GM21737 (cell line): ENCODE measurements at regions not wholly inside any gene's neighbourhood (a gene's known extent, or its start where the extent isn't known, plus 50 kb on each side); places are given as distances from the start of the nearest gene placed in this dataset.

ENCODE experiments used
- ATAC-seq: cut with Tn5 transposase; IDR thresholded peaks from one replicate; pipeline ENCODE4 v1.9.1; 2021; ENCODE audit warnings: mild to moderate bottlenecking, moderate library complexity; ENCODE audit not compliant: unreplicated experiment

GRCh38 chr6:71395731-71396409 is 107.3 kb downstream of the OGFRL1 start:
- no peak for ATAC-seq

GRCh38 chr6:71396410-71396801 is 107.8 kb downstream of the OGFRL1 start:
- ATAC-seq: peak; percentile 70

- no peak for ATAC-seq
These were observed 110.7 kb downstream of the OGFRL1 start for GRCh38 chr6:71399279-71399678.

GRCh38 chr6:71400852-71401251 is 112.2 kb downstream of the OGFRL1 start:
- ATAC-seq: no peak

- no peak for ATAC-seq
These were observed 113.5 kb downstream of the OGFRL1 start for GRCh38 chr6:71402096-71402495.

- ATAC-seq: no peak
These were observed 115.0 kb downstream of the OGFRL1 start for GRCh38 chr6:71403422-71404134.

GRCh38 chr6:71404145-71404966 is 115.7 kb downstream of the OGFRL1 start:
- ATAC-seq: no peak

GRCh38 chr6:71404967-71405278 is 116.3 kb downstream of the OGFRL1 start:
- ATAC-seq: no peak

GRCh38 chr6:71405416-71405815 is 116.8 kb downstream of the OGFRL1 start:
- ATAC-seq: no peak

GRCh38 chr6:71406865-71407860 is 118.6 kb downstream of the OGFRL1 start:
- no peak for ATAC-seq

- no peak for ATAC-seq
These were observed 120.4 kb downstream of the OGFRL1 start for GRCh38 chr6:71408787-71409723.

- ATAC-seq: no peak
These were observed 121.6 kb downstream of the OGFRL1 start for GRCh38 chr6:71410164-71410566.

- ATAC-seq: no peak
These were observed 122.1 kb downstream of the OGFRL1 start for GRCh38 chr6:71410681-71411080.

GRCh38 chr6:71411882-71412281 is 123.3 kb downstream of the OGFRL1 start:
- no peak for ATAC-seq

GRCh38 chr6:71412559-71413140 is 124.0 kb downstream of the OGFRL1 start:
- ATAC-seq: no peak

GRCh38 chr6:71414486-71414885 is 125.9 kb downstream of the OGFRL1 start:
- ATAC-seq: no peak

- ATAC-seq: no peak
These were observed 130.8 kb downstream of the OGFRL1 start for GRCh38 chr6:71419217-71420094.

- peak; percentile 29 for ATAC-seq
These were observed 131.6 kb downstream of the OGFRL1 start for GRCh38 chr6:71420095-71420692.
